Calu3 (cell line): ENCODE measurements at regions not wholly inside any gene's neighbourhood (a gene's known extent, or its start where the extent isn't known, plus 50 kb on each side); places are given as distances from the start of the nearest gene placed in this dataset.

ENCODE experiments used
- BruUV-seq: library from RNA; stranded (reverse); fragments of 400-500 nt; replicated peaks from 2 replicates; lab custom pipeline; 2021; lab: Mats Ljungman, UMichigan
- CTCF ChIA-PET: fragments of 300-600 bp; sonication (Branson Sonifier 250); formaldehyde crosslinking; loops from one replicate; lab custom pipeline; 2022; ENCODE audit warnings: antibody characterized with exemption; lab: Charles Lee
- DNase-seq: peaks from one replicate; pipeline ENCODE4 v3.0.0; 2022
- H3K27ac Mint-ChIP-seq: one replicate; pipeline ENCODE4 v1.8.0; 2022; ENCODE audit warnings: mixed read lengths; ENCODE audit not compliant: unreplicated experiment
- H3K27me3 Mint-ChIP-seq: one replicate; pipeline ENCODE4 v1.8.0; 2022; ENCODE audit warnings: mixed read lengths; ENCODE audit not compliant: unreplicated experiment
- H3K36me3 Mint-ChIP-seq: one replicate; pipeline ENCODE4 v1.8.0; 2022; ENCODE audit warnings: mild to moderate bottlenecking, moderate library complexity, mixed read lengths; ENCODE audit not compliant: insufficient read depth, unreplicated experiment
- H3K4me1 Mint-ChIP-seq: one replicate; pipeline ENCODE4 v1.8.0; 2022; ENCODE audit warnings: mild to moderate bottlenecking, low read depth, mixed read lengths; ENCODE audit not compliant: unreplicated experiment
- H3K4me3 Mint-ChIP-seq: one replicate; pipeline ENCODE4 v1.8.0; 2022; ENCODE audit warnings: mild to moderate bottlenecking, low read depth, moderate library complexity, mixed read lengths; ENCODE audit not compliant: unreplicated experiment
- H3K9me3 Mint-ChIP-seq: one replicate; pipeline ENCODE4 v1.8.0; 2022; ENCODE audit warnings: low read depth, mixed read lengths; ENCODE audit not compliant: unreplicated experiment
- CTCF ChIP-seq: fragments of 200-600 bp; IDR thresholded peaks from one replicate; pipeline ENCODE4 v1.8.0; 2022; ENCODE audit warnings: antibody characterized with exemption; ENCODE audit not compliant: unreplicated experiment
- intact Hi-C: fragments of 100-400 bp; cut with micrococcal nuclease; formaldehyde crosslinking; loops from one replicate; pipeline ENCODE4 v1.10.0; 2022; ENCODE audit not compliant: unreplicated experiment

GRCh38 chr5:171531638-171532037, 112.2 kb downstream of the FGF18 start:
- CTCF ChIA-PET: interaction anchor here (0.7 kb wide), 1 partner anchor 11 kb away, joined by 4 read pairs; no protein-coding TSS in a partner anchor
- peaks cover 36% of the 10 kb centered on the region for H3K27me3 Mint-ChIP-seq

GRCh38 chr5:171533153-171533552, 113.7 kb downstream of the FGF18 start:
- H3K4me1 Mint-ChIP-seq: peaks cover 11% of the 10 kb centered on the region
- no peaks in the 10 kb centered on the region for H3K9me3 Mint-ChIP-seq
- no peak overlapping the region for H3K27ac Mint-ChIP-seq
- no peaks in the 10 kb centered on the region for H3K36me3 Mint-ChIP-seq
- intact Hi-C loops: no loop called here
- H3K4me3 Mint-ChIP-seq: no peak overlapping the region
- CTCF ChIA-PET: no interaction called here
- no TSS peak for BruUV-seq
- peaks cover 29% of the 10 kb centered on the region for H3K27me3 Mint-ChIP-seq
- DNase-seq: no peak
- TF ChIP-seq CTCF: no peak

More at GRCh38 chr5:171531638-171532037, 112.2 kb downstream of the FGF18 start:
- DNase-seq: no peak
- H3K4me3 Mint-ChIP-seq: no peak overlapping the region
- H3K36me3 Mint-ChIP-seq: no peaks in the 10 kb centered on the region
- intact Hi-C loops: no loop called here
- no peak for TF ChIP-seq CTCF
- no peaks in the 10 kb centered on the region for H3K9me3 Mint-ChIP-seq
- H3K27ac Mint-ChIP-seq: no peak overlapping the region
- H3K4me1 Mint-ChIP-seq: peaks cover 11% of the 10 kb centered on the region
- BruUV-seq: no TSS peak

GRCh38 chr5:171534043-171534895, 114.8 kb downstream of the FGF18 start:
- DNase-seq: no peak
- no peak overlapping the region for H3K27ac Mint-ChIP-seq
- no peaks in the 10 kb centered on the region for H3K9me3 Mint-ChIP-seq
- H3K4me3 Mint-ChIP-seq: no peak overlapping the region
- intact Hi-C loops: no loop called here
- CTCF ChIA-PET: interaction anchor here (0.6 kb wide), 1 partner anchor 493 kb away, joined by 6 read pairs; no protein-coding TSS in a partner anchor
- TF ChIP-seq CTCF: no peak
- peaks cover 11% of the 10 kb centered on the region for H3K4me1 Mint-ChIP-seq
- no peaks in the 10 kb centered on the region for H3K36me3 Mint-ChIP-seq
- peaks cover 32% of the 10 kb centered on the region for H3K27me3 Mint-ChIP-seq
- no TSS peak for BruUV-seq

GRCh38 chr5:171535162-171535561, 115.7 kb downstream of the FGF18 start:
- Mint-ChIP-seq H3K36me3 (no peaks in the 10 kb centered on the region), H3K27ac (no peak overlapping the region), H3K4me1 (peaks cover 11% of the 10 kb centered on the region), H3K4me3 (no peak overlapping the region), H3K27me3 (peaks cover 32% of the 10 kb centered on the region), H3K9me3 (no peaks in the 10 kb centered on the region)
- TF ChIP-seq CTCF: no peak
- intact Hi-C loops: no loop called here
- no TSS peak for BruUV-seq
- CTCF ChIA-PET: interaction anchor here (1.1 kb wide), 1 partner anchor 15 kb away, joined by 3 read pairs; no protein-coding TSS in a partner anchor
- DNase-seq: no peak
